Suprapubic skin (tissue), 4 donors: ENCODE measurements at regions not wholly inside any gene's neighbourhood (a gene's known extent, or its start where the extent isn't known, plus 50 kb on each side); places are given as distances from the start of the nearest gene placed in this dataset.

Experiments
- DNase-seq, 2 donors: peaks; one replicate each; pipeline ENCODE4 v3.0.0-alpha.2; 2019; ENCODE audit warnings: low spot score in 2 of 2
- H3K27ac ChIP-seq: fragments of 200-600 bp; sonication (generic); one replicate; pipeline ENCODE4 v1.5.1; 2019
- H3K27me3 ChIP-seq: fragments of 200-600 bp; sonication (generic); one replicate; pipeline ENCODE4 v1.5.1; 2019
- H3K36me3 ChIP-seq: fragments of 200-600 bp; sonication (generic); one replicate; pipeline ENCODE4 v1.5.1; 2019
- H3K4me1 ChIP-seq: fragments of 200-600 bp; sonication (generic); one replicate; pipeline ENCODE4 v1.5.1; 2019
- H3K4me3 ChIP-seq: fragments of 200-600 bp; sonication (generic); one replicate; pipeline ENCODE4 v1.5.1; 2019; ENCODE audit warnings: mild to moderate bottlenecking
- H3K9me3 ChIP-seq: fragments of 200-600 bp; sonication (generic); one replicate; pipeline ENCODE4 v1.5.1; 2019
- CTCF ChIP-seq, 2 donors: fragments of 200-600 bp in 1 of 2; fragments of 450-650 bp in 1 of 2; sonication (generic) in 1 of 2; IDR thresholded peaks; one replicate each; pipeline ENCODE4 v1.5.1; 2016 to 2019; ENCODE audit warnings: antibody characterized with exemption in 2 of 2, mild to moderate bottlenecking in 1 of 2, moderate library complexity in 1 of 2
- EP300 ChIP-seq: sonication (generic); formaldehyde crosslinking; IDR thresholded peaks from one replicate; pipeline ENCODE4 v1.6.1; 2017; ENCODE audit warnings: antibody characterized with exemption
- POLR2A ChIP-seq, 2 donors: fragments of 450-650 bp; IDR thresholded peaks; one replicate each; pipeline ENCODE4 v1.6.1; 2017; ENCODE audit warnings: antibody characterized with exemption in 2 of 2, mild to moderate bottlenecking in 2 of 2, moderate library complexity in 2 of 2
- POLR2AphosphoS5 ChIP-seq, 3 donors: sonication (generic); formaldehyde crosslinking; IDR thresholded peaks; one replicate each; pipeline ENCODE4 v1.6.1; 2017; ENCODE audit warnings: antibody characterized with exemption in 3 of 3
- WGBS: methylation state at CpG from one replicate; pipeline ENCODE4 v1.1.5; 2018; 5-methylcytosine and 5-hydroxymethylcytosine counted together

- Histone ChIP-seq H3K27ac (no peak overlapping the region), H3K4me3 (no peak overlapping the region), H3K36me3 (no peaks in the 10 kb centered on the region), H3K9me3 (no peaks in the 10 kb centered on the region), H3K27me3 (no peaks in the 10 kb centered on the region), H3K4me1 (peaks cover 9% of the 10 kb centered on the region)
- TF ChIP-seq CTCF (IDR thresholded peaks at IDR 0.05) (no peak), POLR2AphosphoS5 (IDR thresholded peaks at IDR 0.05) (no peak), EP300 (no peak), POLR2A (IDR thresholded peaks at IDR 0.05) (no peak)
- WGBS = 77% methylated on average over 1 of the region's 1 CpG
- DNase-seq = no peak
Measured at GRCh38 chr5:57850109-57850508, 367.5 kb upstream of the ACTBL2 start.

GRCh38 chr5:57845025-57845424, 362.4 kb upstream of the ACTBL2 start:
- DNase-seq = no peak
- H3K36me3 ChIP-seq = no peaks in the 10 kb centered on the region
- no peak for TF ChIP-seq POLR2A (IDR thresholded peaks at IDR 0.05)
- no peak for TF ChIP-seq POLR2AphosphoS5 (IDR thresholded peaks at IDR 0.05)
- TF ChIP-seq CTCF (IDR thresholded peaks at IDR 0.05) = no peak
- no peak for TF ChIP-seq EP300
- no peaks in the 10 kb centered on the region for H3K9me3 ChIP-seq
- H3K4me3 ChIP-seq = no peak overlapping the region
- peaks cover 16% of the 10 kb centered on the region for H3K4me1 ChIP-seq
- H3K27me3 ChIP-seq = no peaks in the 10 kb centered on the region
- 94% methylated on average over 2 of the region's 2 CpGs for WGBS
- H3K27ac ChIP-seq = no peak overlapping the region

- WGBS = 84% methylated on average over 2 of the region's 2 CpGs
- H3K4me3 ChIP-seq = no peak overlapping the region
- no peaks in the 10 kb centered on the region for H3K9me3 ChIP-seq
- no peak overlapping the region for H3K27ac ChIP-seq
- TF ChIP-seq EP300 (no peak), POLR2A (IDR thresholded peaks at IDR 0.05) (no peak), CTCF (IDR thresholded peaks at IDR 0.05) (no peak), POLR2AphosphoS5 (IDR thresholded peaks at IDR 0.05) (no peak)
- H3K27me3 ChIP-seq = no peaks in the 10 kb centered on the region
- H3K4me1 ChIP-seq = peaks cover 16% of the 10 kb centered on the region
- no peaks in the 10 kb centered on the region for H3K36me3 ChIP-seq
- no peak for DNase-seq
Measured at GRCh38 chr5:57844410-57844809, 361.8 kb upstream of the ACTBL2 start.

- H3K4me3 ChIP-seq = no peak overlapping the region
- DNase-seq = no peak
- H3K27me3 ChIP-seq = no peaks in the 10 kb centered on the region
- H3K36me3 ChIP-seq = no peaks in the 10 kb centered on the region
- H3K27ac ChIP-seq = no peak overlapping the region
- H3K9me3 ChIP-seq = no peaks in the 10 kb centered on the region
- H3K4me1 ChIP-seq = peaks cover 16% of the 10 kb centered on the region
- TF ChIP-seq EP300 = no peak
- no peak for TF ChIP-seq POLR2A (IDR thresholded peaks at IDR 0.05)
- TF ChIP-seq CTCF (IDR thresholded peaks at IDR 0.05) = no peak
- no peak for TF ChIP-seq POLR2AphosphoS5 (IDR thresholded peaks at IDR 0.05)
- WGBS = 75% methylated on average over 2 of the region's 2 CpGs
Measured at GRCh38 chr5:57843059-57843367, 360.4 kb upstream of the ACTBL2 start.

GRCh38 chr5:57842364-57843058, 359.9 kb upstream of the ACTBL2 start:
- no peak for DNase-seq
- H3K4me1 ChIP-seq = peaks cover 16% of the 10 kb centered on the region
- no peaks in the 10 kb centered on the region for H3K9me3 ChIP-seq
- TF ChIP-seq EP300 (no peak), POLR2AphosphoS5 (IDR thresholded peaks at IDR 0.05) (no peak), POLR2A (IDR thresholded peaks at IDR 0.05) (no peak), CTCF (IDR thresholded peaks at IDR 0.05) (no peak)
- no peak overlapping the region for H3K4me3 ChIP-seq
- 75% methylated on average over 3 of the region's 3 CpGs for WGBS
- H3K27me3 ChIP-seq = no peaks in the 10 kb centered on the region
- no peaks in the 10 kb centered on the region for H3K36me3 ChIP-seq
- H3K27ac ChIP-seq = no peak overlapping the region
